ENCODE measurements at regions not wholly inside any gene's neighbourhood (a gene's known extent, or its start where the extent isn't known, plus 50 kb on each side); places are given as distances from the start of the nearest gene placed in this dataset.

- no peaks in the 10 kb centered on the region for H3K9me3 Mint-ChIP-seq
- DNase-seq (ENCODE audit: low read depth, low spot score) = no peak
- H3K27ac Mint-ChIP-seq (ENCODE audit: unreplicated experiment) = no peak overlapping the region
Observed at GRCh38 chr7:68550635-68551034, 1047.6 kb upstream of the AUTS2 start.

GRCh38 chr7:68556537-68556936 is 1041.7 kb upstream of the AUTS2 start:
- H3K4me1 Mint-ChIP-seq = no peaks in the 10 kb centered on the region
- H3K27me3 Mint-ChIP-seq (ENCODE audit: low read depth) = no peaks in the 10 kb centered on the region
- no peak for TF ChIP-seq CTCF (conservative IDR thresholded peaks at IDR 0.05)
- H3K27ac Mint-ChIP-seq (ENCODE audit: unreplicated experiment) = no peak overlapping the region
- no peak overlapping the region for H3K4me3 Mint-ChIP-seq
- no peak for DNase-seq (ENCODE audit: low read depth, low spot score)
- no peaks in the 10 kb centered on the region for H3K36me3 Mint-ChIP-seq (ENCODE audit: low read depth)
- H3K9me3 Mint-ChIP-seq = peaks cover 7% of the 10 kb centered on the region

More at GRCh38 chr7:68550635-68551034, 1047.6 kb upstream of the AUTS2 start:
- Mint-ChIP-seq H3K27me3 (ENCODE audit: low read depth) (peaks cover 2% of the 10 kb centered on the region), H3K36me3 (ENCODE audit: low read depth) (no peaks in the 10 kb centered on the region), H3K4me1 (no peaks in the 10 kb centered on the region), H3K4me3 (no peak overlapping the region)
- no peak for TF ChIP-seq CTCF (conservative IDR thresholded peaks at IDR 0.05)

- DNase-seq (ENCODE audit: low read depth, low spot score) = no peak
- Mint-ChIP-seq H3K9me3 (peaks cover 7% of the 10 kb centered on the region), H3K4me1 (no peaks in the 10 kb centered on the region), H3K27me3 (ENCODE audit: low read depth) (no peaks in the 10 kb centered on the region), H3K4me3 (no peak overlapping the region), H3K36me3 (ENCODE audit: low read depth) (no peaks in the 10 kb centered on the region), H3K27ac (ENCODE audit: unreplicated experiment) (no peak overlapping the region)
- no peak for TF ChIP-seq CTCF (conservative IDR thresholded peaks at IDR 0.05)
Observed at GRCh38 chr7:68559518-68559917, 1038.8 kb upstream of the AUTS2 start.

GRCh38 chr7:68562323-68562899 is 1035.9 kb upstream of the AUTS2 start:
- Mint-ChIP-seq H3K36me3 (ENCODE audit: low read depth) (no peaks in the 10 kb centered on the region), H3K4me3 (no peak overlapping the region), H3K27me3 (ENCODE audit: low read depth) (no peaks in the 10 kb centered on the region), H3K4me1 (no peaks in the 10 kb centered on the region), H3K27ac (ENCODE audit: unreplicated experiment) (no peak overlapping the region), H3K9me3 (peaks cover 6% of the 10 kb centered on the region)
- no peak for TF ChIP-seq CTCF (conservative IDR thresholded peaks at IDR 0.05)
- no peak for DNase-seq (ENCODE audit: low read depth, low spot score)

- H3K27ac Mint-ChIP-seq (ENCODE audit: unreplicated experiment) = no peak overlapping the region
- no peaks in the 10 kb centered on the region for H3K4me1 Mint-ChIP-seq
- peaks cover 8% of the 10 kb centered on the region for H3K9me3 Mint-ChIP-seq
- no peaks in the 10 kb centered on the region for H3K27me3 Mint-ChIP-seq (ENCODE audit: low read depth)
- H3K36me3 Mint-ChIP-seq (ENCODE audit: low read depth) = no peaks in the 10 kb centered on the region
- H3K4me3 Mint-ChIP-seq = no peak overlapping the region
- no peak for TF ChIP-seq CTCF (conservative IDR thresholded peaks at IDR 0.05)
- no peak for DNase-seq (ENCODE audit: low read depth, low spot score)
Observed at GRCh38 chr7:68564306-68565135, 1033.8 kb upstream of the AUTS2 start.
